ENCODE measurements at regions not wholly inside any gene's neighbourhood (a gene's known extent, or its start where the extent isn't known, plus 50 kb on each side); places are given as distances from the start of the nearest gene placed in this dataset.
A peak's percentile ranks its signal among the peaks of the same experiment; 100 is the strongest.

DNA sequence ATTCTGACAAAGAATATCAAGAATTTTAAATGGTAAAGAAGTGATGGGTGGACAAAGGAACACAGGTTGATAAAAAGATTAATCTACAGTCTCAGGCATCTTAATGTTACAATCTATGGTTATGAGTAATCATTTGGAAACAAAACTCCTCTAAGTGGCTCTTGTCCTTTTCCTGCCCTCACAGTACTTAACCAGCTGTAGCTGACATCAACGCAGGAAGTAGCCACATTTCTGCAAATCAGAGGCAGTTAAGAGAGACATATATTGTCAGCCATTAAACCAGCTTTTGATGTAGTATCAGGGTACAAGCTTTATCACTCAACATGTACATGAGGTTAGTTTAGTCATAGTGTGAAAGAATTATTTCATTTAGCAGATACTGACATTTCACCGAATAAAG, 244.6 kb downstream of the NR4A2 start:
- peak; percentile 66 for DNase-seq (ENCODE audit: low read depth)
- no peak overlapping the region for H3K27ac ChIP-seq (ENCODE audit: low read depth, low read length)
- peaks cover 22% of the 10 kb centered on the region for H3K4me1 Mint-ChIP-seq (ENCODE audit: low read depth, unreplicated experiment)
- H3K9me3 Mint-ChIP-seq (ENCODE audit: unreplicated experiment): peaks cover 4% of the 10 kb centered on the region
- H3K4me3 Mint-ChIP-seq (ENCODE audit: unreplicated experiment): no peak overlapping the region
- TF ChIP-seq, protein P1, sequence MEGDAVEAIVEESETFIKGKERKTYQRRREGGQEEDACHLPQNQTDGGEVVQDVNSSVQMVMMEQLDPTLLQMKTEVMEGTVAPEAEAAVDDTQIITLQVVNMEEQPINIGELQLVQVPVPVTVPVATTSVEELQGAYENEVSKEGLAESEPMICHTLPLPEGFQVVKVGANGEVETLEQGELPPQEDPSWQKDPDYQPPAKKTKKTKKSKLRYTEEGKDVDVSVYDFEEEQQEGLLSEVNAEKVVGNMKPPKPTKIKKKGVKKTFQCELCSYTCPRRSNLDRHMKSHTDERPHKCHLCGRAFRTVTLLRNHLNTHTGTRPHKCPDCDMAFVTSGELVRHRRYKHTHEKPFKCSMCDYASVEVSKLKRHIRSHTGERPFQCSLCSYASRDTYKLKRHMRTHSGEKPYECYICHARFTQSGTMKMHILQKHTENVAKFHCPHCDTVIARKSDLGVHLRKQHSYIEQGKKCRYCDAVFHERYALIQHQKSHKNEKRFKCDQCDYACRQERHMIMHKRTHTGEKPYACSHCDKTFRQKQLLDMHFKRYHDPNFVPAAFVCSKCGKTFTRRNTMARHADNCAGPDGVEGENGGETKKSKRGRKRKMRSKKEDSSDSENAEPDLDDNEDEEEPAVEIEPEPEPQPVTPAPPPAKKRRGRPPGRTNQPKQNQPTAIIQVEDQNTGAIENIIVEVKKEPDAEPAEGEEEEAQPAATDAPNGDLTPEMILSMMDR (IDR thresholded peaks at IDR 0.05; ENCODE audit: insufficient read depth, low read depth, low read length): no peak
- no peak for TF ChIP-seq EZH2 (IDR thresholded peaks at IDR 0.05; ENCODE audit: insufficient read depth, low read length)
- no peaks in the 10 kb centered on the region for H3K79me2 ChIP-seq (ENCODE audit: insufficient read depth, low read length)
- no peaks in the 10 kb centered on the region for H3K27me3 ChIP-seq (ENCODE audit: insufficient read depth, low read length)
- no peaks in the 10 kb centered on the region for H3K4me1 ChIP-seq (ENCODE audit: insufficient read depth, low read length)
- no peaks in the 10 kb centered on the region for H3K9me3 ChIP-seq (ENCODE audit: insufficient read depth, low read depth, low read length)
- H3K4me2 ChIP-seq (ENCODE audit: low read length): no peak overlapping the region
- no peaks in the 10 kb centered on the region for H3K27me3 Mint-ChIP-seq (ENCODE audit: low read depth, unreplicated experiment)
- FAIRE-seq: no peak
- H3K27ac Mint-ChIP-seq (ENCODE audit: unreplicated experiment): no peak overlapping the region
- H2AFZ ChIP-seq (ENCODE audit: low read depth, low read length): no peak overlapping the region
- no peaks in the 10 kb centered on the region for H3K36me3 ChIP-seq (ENCODE audit: insufficient read depth, low read length)
- H3K36me3 Mint-ChIP-seq (ENCODE audit: low read depth, unreplicated experiment): no peaks in the 10 kb centered on the region
- H3K4me3 ChIP-seq (ENCODE audit: insufficient read depth, low read depth, low read length): no peak overlapping the region
- H4K20me1 ChIP-seq (ENCODE audit: insufficient read depth, low read length): no peaks in the 10 kb centered on the region
- H3K9ac ChIP-seq (ENCODE audit: low read length): no peak overlapping the region

DNA sequence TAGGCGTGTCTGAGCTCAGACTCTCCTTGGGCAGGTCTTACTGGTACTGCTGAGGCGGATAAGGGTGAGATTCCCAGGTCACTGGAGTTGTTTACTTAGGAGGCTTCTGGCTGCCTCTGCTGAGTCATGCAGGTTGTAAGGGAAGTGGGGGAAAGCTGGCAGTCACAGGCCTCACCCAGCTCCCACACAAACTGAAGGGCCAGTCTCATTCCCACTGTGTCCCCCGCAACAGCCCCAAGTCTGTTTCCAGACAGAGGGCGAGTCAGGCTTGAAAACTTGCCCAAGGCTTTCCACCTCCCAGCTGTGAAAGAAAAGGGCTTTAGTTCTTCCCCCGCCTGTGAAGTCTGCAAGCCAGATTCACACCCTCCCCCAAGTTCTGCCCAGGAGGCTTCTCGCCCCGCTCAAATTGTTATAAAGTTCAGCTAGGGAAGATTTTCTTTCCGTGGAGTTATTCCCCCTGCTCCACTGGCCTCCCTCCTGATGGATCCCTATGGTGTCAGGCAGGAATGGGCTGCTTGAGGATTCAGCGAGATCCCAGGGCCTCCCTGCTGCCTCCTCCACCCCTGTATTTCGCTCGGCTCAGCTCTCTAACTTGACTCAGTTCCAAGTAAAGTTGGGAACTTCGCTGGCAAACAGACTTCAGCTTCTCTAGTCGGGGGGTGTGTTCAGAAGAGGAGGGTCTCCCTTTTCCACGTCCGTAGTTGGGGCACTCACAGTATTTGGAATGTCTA, 248.6 kb downstream of the NR4A2 start:
- Histone ChIP-seq H3K4me1 (ENCODE audit: insufficient read depth, low read length) (no peaks in the 10 kb centered on the region), H3K36me3 (ENCODE audit: insufficient read depth, low read length) (no peaks in the 10 kb centered on the region), H3K79me2 (ENCODE audit: insufficient read depth, low read length) (no peaks in the 10 kb centered on the region), H3K9ac (ENCODE audit: low read length) (no peak overlapping the region), H3K4me3 (ENCODE audit: insufficient read depth, low read depth, low read length) (no peak overlapping the region), H4K20me1 (ENCODE audit: insufficient read depth, low read length) (no peaks in the 10 kb centered on the region), H3K27me3 (ENCODE audit: insufficient read depth, low read length) (no peaks in the 10 kb centered on the region), H3K4me2 (ENCODE audit: low read length) (no peak overlapping the region), H3K9me3 (ENCODE audit: insufficient read depth, low read depth, low read length) (no peaks in the 10 kb centered on the region), H2AFZ (ENCODE audit: low read depth, low read length) (no peak overlapping the region), H3K27ac (ENCODE audit: low read depth, low read length) (no peak overlapping the region)
- FAIRE-seq (no peak), DNase-seq (ENCODE audit: low read depth) (peak; percentile 17)
- H3K27ac Mint-ChIP-seq (ENCODE audit: unreplicated experiment): peak overlapping the region; percentile 98
- H3K4me3 Mint-ChIP-seq (ENCODE audit: unreplicated experiment): no peak overlapping the region
- no peaks in the 10 kb centered on the region for H3K36me3 Mint-ChIP-seq (ENCODE audit: low read depth, unreplicated experiment)
- H3K27me3 Mint-ChIP-seq (ENCODE audit: low read depth, unreplicated experiment): no peaks in the 10 kb centered on the region
- H3K4me1 Mint-ChIP-seq (ENCODE audit: low read depth, unreplicated experiment): peaks cover 22% of the 10 kb centered on the region
- TF ChIP-seq EZH2 (IDR thresholded peaks at IDR 0.05; ENCODE audit: insufficient read depth, low read length): no peak
- TF ChIP-seq, protein P1 (IDR thresholded peaks at IDR 0.05; ENCODE audit: insufficient read depth, low read depth, low read length): no peak
- H3K9me3 Mint-ChIP-seq (ENCODE audit: unreplicated experiment): peaks cover 19% of the 10 kb centered on the region

DNA sequence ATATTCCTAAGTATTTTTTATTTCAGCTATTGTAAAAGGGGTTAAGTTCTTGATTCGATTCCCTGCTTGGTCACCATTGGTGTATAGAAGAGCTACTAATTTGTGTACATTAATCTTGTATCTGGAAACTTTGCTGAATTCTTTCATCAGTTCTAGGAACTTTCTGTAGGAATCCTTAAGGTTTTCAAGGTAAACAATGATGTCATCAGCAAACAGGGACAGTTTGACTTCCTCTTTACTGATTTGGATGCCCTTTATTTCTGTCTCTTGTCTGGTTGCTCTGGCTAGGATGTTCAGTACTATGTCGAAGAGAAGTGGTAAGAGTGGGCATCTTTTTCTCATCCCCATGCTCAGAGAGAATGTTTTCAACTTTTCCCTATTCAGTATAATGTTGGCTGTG, 252.7 kb downstream of the NR4A2 start:
- H3K79me2 ChIP-seq (ENCODE audit: insufficient read depth, low read length): no peaks in the 10 kb centered on the region
- Mint-ChIP-seq H3K4me3 (ENCODE audit: unreplicated experiment) (no peak overlapping the region), H3K27ac (ENCODE audit: unreplicated experiment) (no peak overlapping the region), H3K36me3 (ENCODE audit: low read depth, unreplicated experiment) (no peaks in the 10 kb centered on the region), H3K27me3 (ENCODE audit: low read depth, unreplicated experiment) (no peaks in the 10 kb centered on the region), H3K4me1 (ENCODE audit: low read depth, unreplicated experiment) (peaks cover 20% of the 10 kb centered on the region), H3K9me3 (ENCODE audit: unreplicated experiment) (peaks cover 18% of the 10 kb centered on the region)
- H3K4me3 ChIP-seq (ENCODE audit: insufficient read depth, low read depth, low read length): no peak overlapping the region
- no peak overlapping the region for H2AFZ ChIP-seq (ENCODE audit: low read depth, low read length)
- TF ChIP-seq EZH2 (IDR thresholded peaks at IDR 0.05; ENCODE audit: insufficient read depth, low read length): no peak
- TF ChIP-seq, protein P1 (IDR thresholded peaks at IDR 0.05; ENCODE audit: insufficient read depth, low read depth, low read length): no peak
- no peak overlapping the region for H3K27ac ChIP-seq (ENCODE audit: low read depth, low read length)
- FAIRE-seq (no peak), DNase-seq (ENCODE audit: low read depth) (no peak)
- no peaks in the 10 kb centered on the region for H3K27me3 ChIP-seq (ENCODE audit: insufficient read depth, low read length)
- H3K4me2 ChIP-seq (ENCODE audit: low read length): no peak overlapping the region
- H4K20me1 ChIP-seq (ENCODE audit: insufficient read depth, low read length): no peaks in the 10 kb centered on the region
- H3K9ac ChIP-seq (ENCODE audit: low read length): no peak overlapping the region
- no peaks in the 10 kb centered on the region for H3K36me3 ChIP-seq (ENCODE audit: insufficient read depth, low read length)
- H3K4me1 ChIP-seq (ENCODE audit: insufficient read depth, low read length): peaks cover 3% of the 10 kb centered on the region
- H3K9me3 ChIP-seq (ENCODE audit: insufficient read depth, low read depth, low read length): no peaks in the 10 kb centered on the region

Measured in astrocyte (in vitro differentiated cells and primary cell).